ENCODE measurements at regions not wholly inside any gene's neighbourhood (a gene's known extent, or its start where the extent isn't known, plus 50 kb on each side); places are given as distances from the start of the nearest gene placed in this dataset.

DNA sequence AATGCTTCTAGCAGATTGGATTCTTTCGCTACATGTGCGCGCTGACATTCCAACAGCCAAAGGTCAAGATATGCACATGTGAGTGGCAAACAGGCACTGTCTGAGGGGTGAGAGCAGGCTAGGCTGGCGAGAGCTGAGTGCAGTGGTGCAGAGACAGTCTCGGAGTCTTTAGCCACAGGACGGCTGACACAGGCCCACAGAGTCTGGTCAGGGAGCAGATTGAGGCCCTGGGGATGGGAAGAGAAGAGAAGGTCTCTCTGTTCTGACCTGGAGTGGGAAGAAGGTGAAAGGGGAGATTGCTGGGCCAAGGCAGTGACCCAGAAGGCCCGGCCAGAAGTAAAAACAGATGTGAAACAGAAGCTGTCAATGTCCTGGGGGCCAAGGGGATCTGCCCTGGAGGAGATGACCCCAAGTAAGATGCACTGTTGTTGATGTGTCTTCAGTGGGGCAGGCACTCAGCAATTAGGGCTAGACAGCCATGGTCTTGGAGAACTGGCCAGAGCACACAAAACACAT lies 197.8 kb downstream of the ETS1 start:
- DNase-seq (ENCODE audit: low read depth) = no peak
- no peak overlapping the region for H3K4me3 ChIP-seq (ENCODE audit: low read depth, low read length)
- TF ChIP-seq, protein P1, sequence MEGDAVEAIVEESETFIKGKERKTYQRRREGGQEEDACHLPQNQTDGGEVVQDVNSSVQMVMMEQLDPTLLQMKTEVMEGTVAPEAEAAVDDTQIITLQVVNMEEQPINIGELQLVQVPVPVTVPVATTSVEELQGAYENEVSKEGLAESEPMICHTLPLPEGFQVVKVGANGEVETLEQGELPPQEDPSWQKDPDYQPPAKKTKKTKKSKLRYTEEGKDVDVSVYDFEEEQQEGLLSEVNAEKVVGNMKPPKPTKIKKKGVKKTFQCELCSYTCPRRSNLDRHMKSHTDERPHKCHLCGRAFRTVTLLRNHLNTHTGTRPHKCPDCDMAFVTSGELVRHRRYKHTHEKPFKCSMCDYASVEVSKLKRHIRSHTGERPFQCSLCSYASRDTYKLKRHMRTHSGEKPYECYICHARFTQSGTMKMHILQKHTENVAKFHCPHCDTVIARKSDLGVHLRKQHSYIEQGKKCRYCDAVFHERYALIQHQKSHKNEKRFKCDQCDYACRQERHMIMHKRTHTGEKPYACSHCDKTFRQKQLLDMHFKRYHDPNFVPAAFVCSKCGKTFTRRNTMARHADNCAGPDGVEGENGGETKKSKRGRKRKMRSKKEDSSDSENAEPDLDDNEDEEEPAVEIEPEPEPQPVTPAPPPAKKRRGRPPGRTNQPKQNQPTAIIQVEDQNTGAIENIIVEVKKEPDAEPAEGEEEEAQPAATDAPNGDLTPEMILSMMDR (IDR thresholded peaks at IDR 0.05; ENCODE audit: insufficient read depth, low read length) = no peak

DNA sequence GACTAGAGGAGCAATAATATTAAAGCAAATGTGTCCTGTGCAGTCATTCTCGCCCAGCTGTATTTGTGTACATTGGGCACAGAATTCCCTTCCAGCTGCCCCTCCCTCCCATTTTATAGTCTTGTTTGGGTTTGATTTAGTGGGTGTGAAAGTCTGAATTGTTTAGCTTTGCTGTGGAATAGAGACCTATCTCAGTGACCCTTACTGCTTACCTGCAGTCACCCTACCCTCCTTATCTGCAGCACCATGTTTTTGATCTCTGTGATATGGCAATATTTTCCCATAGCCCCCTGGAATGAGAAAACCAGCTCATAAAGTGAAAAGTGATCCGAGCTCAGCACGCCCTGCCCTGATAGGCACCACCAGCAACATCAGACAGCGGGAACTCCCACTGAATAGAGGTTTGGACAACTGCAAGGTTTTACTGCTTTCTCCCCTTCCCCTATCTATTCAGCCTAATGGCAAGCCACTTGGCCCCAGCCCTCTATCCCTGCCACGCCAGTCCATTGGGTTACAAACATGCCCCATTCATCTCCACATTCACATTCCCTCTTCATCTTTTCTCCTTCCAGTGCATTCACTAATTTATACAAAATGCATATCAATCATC lies 199.0 kb downstream of the ETS1 start:
- DNase-seq (ENCODE audit: low read depth) = no peak
- TF ChIP-seq, protein P1 (IDR thresholded peaks at IDR 0.05; ENCODE audit: insufficient read depth, low read length) = no peak
- H3K4me3 ChIP-seq (ENCODE audit: low read depth, low read length) = no peak overlapping the region

DNA sequence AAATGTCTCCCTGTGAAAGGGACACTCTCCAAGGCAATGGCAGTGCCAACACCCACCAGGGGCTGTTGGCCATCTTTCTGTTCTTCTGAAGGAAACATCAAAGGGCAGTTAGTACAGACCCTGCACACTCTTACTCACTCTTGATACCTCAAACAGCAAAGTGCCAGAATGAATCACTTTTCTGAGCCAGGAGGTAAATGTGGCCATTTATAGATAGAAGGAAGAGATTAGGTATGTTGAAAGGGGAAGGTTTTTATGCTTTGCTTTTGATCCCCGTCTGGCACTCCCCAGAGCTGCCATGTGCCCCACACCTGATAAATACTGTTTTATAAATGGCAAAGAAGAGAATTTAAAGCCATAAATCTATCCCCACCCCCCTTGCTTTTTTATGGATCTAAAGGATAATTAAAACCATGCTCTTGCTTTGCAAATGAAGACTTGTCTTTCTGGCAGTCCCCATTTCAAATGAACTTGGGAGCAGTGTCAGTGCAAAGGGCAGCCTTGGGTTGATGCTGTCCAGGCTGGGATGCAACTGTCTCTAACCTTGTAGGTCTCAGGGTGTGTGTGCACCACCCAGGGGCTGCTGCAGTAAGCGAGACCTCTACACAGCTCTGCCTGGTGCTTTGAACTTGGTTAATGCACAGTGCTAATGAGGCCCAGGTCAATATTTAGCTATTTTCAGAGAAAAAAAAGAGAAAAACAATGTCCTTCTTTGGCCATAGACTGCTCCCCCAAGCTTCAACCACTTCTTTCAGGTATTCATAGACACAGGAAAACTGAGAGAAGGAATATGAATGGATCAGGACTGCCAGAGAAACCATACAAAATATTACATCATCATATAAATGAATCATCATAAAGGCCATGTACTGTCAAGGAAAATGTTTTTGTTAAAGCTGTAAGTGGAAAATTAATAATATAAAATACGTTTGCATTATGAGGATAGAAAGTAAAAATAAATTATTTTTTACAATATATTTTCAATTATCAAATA lies 207.5 kb downstream of the ETS1 start:
- TF ChIP-seq, protein P1 (IDR thresholded peaks at IDR 0.05; ENCODE audit: insufficient read depth, low read length) = no peak
- no peak for DNase-seq (ENCODE audit: low read depth)
- no peak overlapping the region for H3K4me3 ChIP-seq (ENCODE audit: low read depth, low read length)

DNA sequence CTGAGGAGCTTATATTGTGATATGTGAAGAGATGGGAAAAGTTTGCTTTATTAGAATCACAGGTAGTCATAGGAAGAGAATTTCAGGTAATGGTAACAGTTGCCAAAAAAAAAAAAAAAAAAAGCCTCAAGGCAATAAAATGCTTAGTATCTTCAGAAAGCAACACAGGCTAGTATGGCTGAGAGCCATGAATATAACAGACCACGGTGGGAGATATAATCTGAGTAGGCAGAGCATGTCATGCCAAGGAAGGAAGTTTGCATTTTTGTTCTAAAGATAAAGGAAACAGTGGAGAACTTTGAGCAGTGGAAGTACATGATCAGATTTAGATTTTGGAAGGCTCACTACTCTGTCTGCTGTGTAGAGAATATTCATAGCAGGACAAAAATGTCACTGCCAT lies 211.4 kb downstream of the ETS1 start:
- TF ChIP-seq, protein P1 (IDR thresholded peaks at IDR 0.05; ENCODE audit: insufficient read depth, low read length) = no peak
- no peak overlapping the region for H3K4me3 ChIP-seq (ENCODE audit: low read depth, low read length)
- DNase-seq (ENCODE audit: low read depth) = no peak

DNA sequence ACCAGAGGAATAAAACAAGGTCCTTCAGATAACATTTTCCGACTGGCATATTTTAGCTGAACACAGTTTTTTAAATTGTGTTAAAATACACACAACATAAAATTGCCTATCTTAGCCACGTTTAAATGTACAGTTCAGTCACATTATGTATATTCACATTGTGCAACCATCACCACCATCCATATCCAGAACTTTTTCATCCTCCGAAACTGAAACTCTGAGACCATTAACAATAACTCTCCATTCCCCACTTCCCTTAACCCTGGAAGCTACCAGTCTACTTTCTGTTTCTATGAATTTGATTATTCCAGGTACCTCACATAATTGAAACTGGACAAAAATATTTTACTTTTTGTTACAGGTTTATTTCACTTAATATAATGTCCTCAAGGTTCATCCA lies 213.3 kb downstream of the ETS1 start:
- DNase-seq (ENCODE audit: low read depth) = no peak
- TF ChIP-seq, protein P1 (IDR thresholded peaks at IDR 0.05; ENCODE audit: insufficient read depth, low read length) = no peak
- no peak overlapping the region for H3K4me3 ChIP-seq (ENCODE audit: low read depth, low read length)

DNA sequence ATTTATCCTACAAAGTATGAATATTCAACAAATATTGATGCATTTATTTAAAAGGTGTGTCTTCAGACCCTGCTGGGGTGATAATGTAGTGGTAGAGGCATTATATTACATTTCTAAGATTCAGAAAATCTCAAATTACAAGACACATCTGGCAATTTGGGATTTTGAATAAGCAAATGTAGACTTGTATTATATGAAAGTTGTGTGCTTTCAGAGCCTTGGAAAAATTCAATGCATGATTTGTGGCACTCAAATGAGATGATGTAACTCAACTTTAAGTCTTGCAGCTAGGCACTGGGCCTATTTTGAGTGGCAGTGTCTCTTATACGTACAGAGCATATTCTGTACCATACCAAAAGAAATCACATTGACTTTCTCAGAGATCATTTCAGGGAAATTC lies 214.4 kb downstream of the ETS1 start:
- TF ChIP-seq, protein P1 (IDR thresholded peaks at IDR 0.05; ENCODE audit: insufficient read depth, low read length) = no peak
- DNase-seq (ENCODE audit: low read depth) = no peak
- no peak overlapping the region for H3K4me3 ChIP-seq (ENCODE audit: low read depth, low read length)

Measured in fibroblast of the aortic adventitia (primary cell).